ENCODE measurements at regions not wholly inside any gene's neighbourhood (a gene's known extent, or its start where the extent isn't known, plus 50 kb on each side); places are given as distances from the start of the nearest gene placed in this dataset.

- FAIRE-seq (no peak), DNase-seq (ENCODE audit: low read depth in 1 of 2, low spot score in 2 of 2) (no peak)
- ChIA-PET POLR2A (ENCODE audit: partially characterized antibody) (no interaction called here), CTCF (ENCODE audit: partially characterized antibody) (interaction anchor here (1.1 kb wide), 1 partner anchor 10 kb away, joined by 3 read pairs; no protein-coding TSS in a partner anchor)
- Histone ChIP-seq H3K4me3 (ENCODE audit: extremely low read depth in 1 of 4, insufficient read depth in 2 of 4, low read depth in 3 of 4, low read length in 4 of 4) (no peak overlapping the region), H3K9me3 (ENCODE audit: insufficient read depth in 2 of 2, low read depth in 1 of 2, low read length in 1 of 2) (no peaks in the 10 kb centered on the region), H4K8ac (ENCODE audit: extremely low read depth, insufficient read depth, low read length) (no peak overlapping the region), H3K27ac (ENCODE audit: low read depth, low read length) (no peak overlapping the region), H2BK12ac (ENCODE audit: low read depth, low read length) (no peak overlapping the region), H2BK15ac (ENCODE audit: low read length) (no peak overlapping the region), H2BK20ac (ENCODE audit: low read length) (no peak overlapping the region), H4K20me1 (replicated peaks in 1 of 2; ENCODE audit: control insufficient read depth in 1 of 2, insufficient read depth in 2 of 2, low read length in 2 of 2) (no peaks in the 10 kb centered on the region), H3K79me1 (ENCODE audit: low read depth, low read length) (no peaks in the 10 kb centered on the region), H4K91ac (replicated peaks; ENCODE audit: insufficient read length, low read length) (no peak overlapping the region), H2BK5ac (ENCODE audit: low read depth, low read length) (no peak overlapping the region), H3K9ac (replicated peaks in 1 of 4; ENCODE audit: extremely low read depth in 1 of 4, low read depth in 3 of 4, low read length in 3 of 4) (no peak overlapping the region), H3K79me2 (ENCODE audit: control insufficient read depth in 1 of 2, insufficient read depth in 2 of 2, low read length in 2 of 2) (no peaks in the 10 kb centered on the region), H2BK120ac (replicated peaks; ENCODE audit: low read depth, low read length) (no peak overlapping the region), H3K23me2 (ENCODE audit: low read depth, low read length) (no peaks in the 10 kb centered on the region), H3K18ac (ENCODE audit: extremely low read depth, low read length) (no peak overlapping the region), H3K36me3 (ENCODE audit: control insufficient read depth in 2 of 4, insufficient read depth in 4 of 4, low read length in 3 of 4) (no peaks in the 10 kb centered on the region), H2AK5ac (ENCODE audit: low read depth, low read length) (no peak overlapping the region), H3K4me2 (ENCODE audit: insufficient read depth in 1 of 2, low read depth in 2 of 2, low read length in 2 of 2) (no peak overlapping the region), H3K23ac (ENCODE audit: insufficient read length) (no peak overlapping the region), H3K4me1 (replicated peaks in 1 of 4; ENCODE audit: control insufficient read depth in 3 of 4, insufficient read depth in 4 of 4, low read length in 3 of 4) (peaks cover 0 to 4% (median 0%) of the 10 kb centered on the region in 4 experiments; a peak in 1 of 7 replicates), H3K4ac (replicated peaks; ENCODE audit: insufficient read length, low read depth, low read length) (no peak overlapping the region), H2AFZ (ENCODE audit: low read length) (no peak overlapping the region), H4K5ac (ENCODE audit: insufficient read length, low read depth, low read length) (no peak overlapping the region), H3K27me3 (replicated peaks in 1 of 4; ENCODE audit: control insufficient read depth in 3 of 4, extremely low read depth in 1 of 4, insufficient read depth in 3 of 4, low read length in 3 of 4) (no peaks in the 10 kb centered on the region), H3K14ac (ENCODE audit: insufficient read length) (no peak overlapping the region), H3K56ac (replicated peaks; ENCODE audit: insufficient read length, low read depth, low read length) (no peak overlapping the region)
- 87% methylated on average over 1 of the region's 1 CpG; no CpG with 5 or more reads in 1 of the 2 experiments for WGBS, 2 experiments (ENCODE audit: extremely low coverage in 1 of 2, insufficient coverage in 1 of 2, insufficient read length in 1 of 2, insufficient replicate concordance in 2 of 2, low coverage in 1 of 2, low lambda C conversion rate in 2 of 2, missing lambda C conversion rate in 1 of 2)
- TF ChIP-seq RNF2 (IDR thresholded peaks at IDR 0.05; ENCODE audit: borderline replicate concordance, low read depth, low read length, missing control alignments, poor library complexity, severe bottlenecking) (no peak), SUZ12 (IDR thresholded peaks at IDR 0.05; ENCODE audit: low read length) (no peak), CEBPB (IDR thresholded peaks at IDR 0.05; ENCODE audit: low read depth, low read length) (no peak), CTBP2 (IDR thresholded peaks at IDR 0.05; ENCODE audit: borderline replicate concordance, insufficient read depth, insufficient read length, low read length) (no peak), SP4 (IDR thresholded peaks at IDR 0.05; ENCODE audit: low read length) (no peak), EGR1 (IDR thresholded peaks at IDR 0.05; ENCODE audit: borderline replicate concordance, low read depth, low read length) (no peak), EP300 (IDR thresholded peaks at IDR 0.05; ENCODE audit: borderline replicate concordance in 1 of 2, low read depth in 2 of 2, low read length in 2 of 2) (no peak), CTCF (IDR thresholded peaks at IDR 0.05; ENCODE audit: control extremely low read depth in 1 of 3, insufficient read depth in 1 of 3, low read depth in 1 of 3, low read length in 3 of 3) (no peak), SP1 (IDR thresholded peaks at IDR 0.05; ENCODE audit: low read depth, low read length) (no peak), CBX8 (IDR thresholded peaks at IDR 0.05; ENCODE audit: borderline replicate concordance, low read depth, low read length) (no peak), GABPA (IDR thresholded peaks at IDR 0.05; ENCODE audit: borderline replicate concordance, insufficient read depth, low read length) (no peak), HDAC6 (IDR thresholded peaks at IDR 0.05; ENCODE audit: low read depth, low read length) (no peak)
Observed at GRCh38 chr13:76516013-76516412, 370.2 kb downstream of the KCTD12 start.

Measured in H1 (cell line).